CD14-positive monocyte (primary cell): ENCODE measurements at regions not wholly inside any gene's neighbourhood (a gene's known extent, or its start where the extent isn't known, plus 50 kb on each side); places are given as distances from the start of the nearest gene placed in this dataset.

ENCODE experiments used
- DNase-seq, 3 donors: peaks; one replicate each; pipeline ENCODE4 v3.0.0-alpha.2; 2011 to 2022
- H2AFZ ChIP-seq: 2 replicates; pipeline ENCODE4 v1.6.0; 2012; ENCODE audit warnings: mild to moderate bottlenecking, low read depth, low read length, inconsistent platforms; ENCODE audit not compliant: insufficient read depth, poor library complexity, severe bottlenecking
- H3K27ac ChIP-seq, 2 donors: 1 replicate in 1 of 2; 2 replicates in 1 of 2; pipeline ENCODE4 v1.5.1; 2012 to 2013; ENCODE audit warnings: low read length in 2 of 2, control low read depth in 1 of 2, inconsistent platforms in 1 of 2, low read depth in 1 of 2, mild to moderate bottlenecking in 1 of 2
- H3K27me3 ChIP-seq, 2 donors: one replicate each; pipeline versions ENCODE4 v1.6.0 to v1.6.1; 2011 to 2013; ENCODE audit warnings: low read length in 2 of 2; ENCODE audit not compliant: control insufficient read depth in 2 of 2, insufficient read depth in 2 of 2
- H3K36me3 ChIP-seq, 2 donors: replicated peaks in 1 of 2; 1 replicate in 1 of 2; 2 replicates in 1 of 2; pipeline versions ENCODE4 v1.5.1 to v1.6.1; 2012 to 2013; ENCODE audit warnings: low read length in 2 of 2, control low read depth in 1 of 2, inconsistent platforms in 1 of 2, mild to moderate bottlenecking in 1 of 2; ENCODE audit not compliant: insufficient read depth in 2 of 2, control insufficient read depth in 1 of 2
- H3K4me1 ChIP-seq, 2 donors: 1 replicate in 1 of 2; 2 replicates in 1 of 2; pipeline versions ENCODE4 v1.5.1 to v1.6.1; 2012 to 2013; ENCODE audit warnings: low read length in 2 of 2, control low read depth in 1 of 2, inconsistent platforms in 1 of 2, mild to moderate bottlenecking in 1 of 2, moderate library complexity in 1 of 2; ENCODE audit not compliant: insufficient read depth in 2 of 2, control insufficient read depth in 1 of 2
- H3K4me2 ChIP-seq: replicated peaks from 2 replicates; pipeline ENCODE3; 2012; ENCODE audit warnings: low read length, moderate library complexity, mild to moderate bottlenecking; ENCODE audit not compliant: poor library complexity, severe bottlenecking; ENCODE audit errors: extremely low read depth
- H3K4me3 ChIP-seq, 3 experiments: fragments of 200-600 bp in 1 of 3; sonication (generic) in 1 of 3; replicated peaks in 1 of 3; 1 replicate in 2 of 3; 2 replicates in 1 of 3; pipeline ENCODE4 v1.5.1; 2011 to 2013; ENCODE audit warnings: low read length in 3 of 3, mild to moderate bottlenecking in 3 of 3, control low read depth in 2 of 3, low read depth in 2 of 3, inconsistent platforms in 1 of 3, moderate library complexity in 1 of 3
- H3K79me2 ChIP-seq: 2 replicates; pipeline ENCODE4 v1.6.0; 2012; ENCODE audit warnings: mild to moderate bottlenecking, control low read depth, inconsistent platforms, low read length, moderate library complexity; ENCODE audit not compliant: insufficient read depth
- H3K9ac ChIP-seq: 2 replicates; pipeline ENCODE4 v1.6.0; 2017; ENCODE audit warnings: low read length, mild to moderate bottlenecking; ENCODE audit not compliant: insufficient read depth, poor library complexity, severe bottlenecking
- H3K9me3 ChIP-seq, 2 donors: replicated peaks in 1 of 2; 1 replicate in 1 of 2; 2 replicates in 1 of 2; pipeline versions ENCODE4 v1.5.1 to v1.6.1; 2012 to 2013; ENCODE audit warnings: low read length in 2 of 2, control low read depth in 1 of 2; ENCODE audit not compliant: control insufficient read depth in 1 of 2, insufficient read depth in 1 of 2
- H4K20me1 ChIP-seq: 2 replicates; pipeline ENCODE4 v1.6.0; 2012; ENCODE audit warnings: mild to moderate bottlenecking, low read length, control low read depth, moderate library complexity; ENCODE audit not compliant: insufficient read depth
- H3K27ac Mint-ChIP-seq, 7 donors: one replicate each; pipeline ENCODE4 v1.8.0; 2020; ENCODE audit warnings: mild to moderate bottlenecking in 7 of 7, mixed read lengths in 7 of 7, moderate library complexity in 6 of 7, inconsistent platforms in 2 of 7
- H3K27me3 Mint-ChIP-seq, 3 donors: one replicate each; pipeline ENCODE4 v1.8.0; 2021 to 2022; ENCODE audit warnings: low read depth in 3 of 3, mild to moderate bottlenecking in 3 of 3, mixed read lengths in 3 of 3, moderate library complexity in 3 of 3, inconsistent platforms in 1 of 3
- H3K36me3 Mint-ChIP-seq, 2 donors: one replicate each; pipeline ENCODE4 v1.8.0; 2020; ENCODE audit warnings: mixed read lengths in 2 of 2, inconsistent platforms in 1 of 2, mild to moderate bottlenecking in 1 of 2
- H3K4me1 Mint-ChIP-seq: one replicate; pipeline ENCODE4 v1.8.0; 2020; ENCODE audit warnings: mild to moderate bottlenecking, mixed read lengths
- H3K4me3 Mint-ChIP-seq, 2 donors: one replicate each; pipeline ENCODE4 v1.8.0; 2020; ENCODE audit warnings: mild to moderate bottlenecking in 2 of 2, mixed read lengths in 2 of 2, moderate library complexity in 1 of 2
- H3K9me3 Mint-ChIP-seq, 7 donors: one replicate each; pipeline ENCODE4 v1.8.0; 2020 to 2022; ENCODE audit warnings: mixed read lengths in 7 of 7, mild to moderate bottlenecking in 6 of 7, moderate library complexity in 6 of 7, inconsistent platforms in 2 of 7
- WGBS: methylation state at CpG from one replicate; pipeline ENCODE4 v1.1.5; 2013; ENCODE audit warnings: missing lambda C conversion rate; ENCODE audit not compliant: insufficient coverage; 5-methylcytosine and 5-hydroxymethylcytosine counted together
- intact Hi-C, 2 donors: fragments of 100-400 bp; cut with micrococcal nuclease; formaldehyde crosslinking; loops; one replicate each; pipeline versions ENCODE4 v1.15.0 to v1.15.1; 2023
- TF ChIP-seq, protein P1 (sequence below): fragments of 200-600 bp; IDR thresholded peaks from one replicate; pipeline ENCODE4 v1.8.0; 2022; ENCODE audit warnings: antibody characterized with exemption, mild to moderate bottlenecking

DNA sequence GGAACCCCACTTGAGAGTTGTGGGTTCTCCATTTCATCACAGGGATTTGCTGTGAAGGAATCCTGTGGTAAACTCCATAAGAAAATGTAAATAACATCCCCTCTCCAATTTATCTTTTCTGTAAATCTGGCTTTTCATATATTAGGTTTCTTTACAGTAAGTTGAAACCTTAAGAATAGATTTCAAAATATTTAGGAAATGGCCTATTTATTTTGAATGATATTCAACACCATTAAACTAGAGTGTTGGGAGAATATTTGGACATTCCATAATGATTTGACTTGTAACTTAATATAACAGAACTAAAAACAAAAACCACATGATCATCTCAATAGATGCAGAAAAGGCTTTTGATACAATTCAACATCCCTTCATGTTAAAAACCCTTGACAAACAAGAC, 197.3 kb upstream of the PGRMC2 start:
- H3K4me3 ChIP-seq, result no peak overlapping the region
- no peak for DNase-seq
- peaks cover 0 to 7% (median 4%) of the 10 kb centered on the region in 7 donors for H3K9me3 Mint-ChIP-seq
- H3K27me3 Mint-ChIP-seq, result peaks cover 0 to 2% (median 0%) of the 10 kb centered on the region in 3 donors
- H3K27ac ChIP-seq, result no peak overlapping the region
- H3K4me3 Mint-ChIP-seq, result no peak overlapping the region
- no peaks in the 10 kb centered on the region for H3K36me3 ChIP-seq
- no peaks in the 10 kb centered on the region for H3K9me3 ChIP-seq
- no peaks in the 10 kb centered on the region for H3K4me1 Mint-ChIP-seq
- H3K27ac Mint-ChIP-seq, result no peak overlapping the region
- H3K9ac ChIP-seq, result no peak overlapping the region
- H3K79me2 ChIP-seq, result no peaks in the 10 kb centered on the region
- no peaks in the 10 kb centered on the region for H3K27me3 ChIP-seq
- H2AFZ ChIP-seq, result no peak overlapping the region
- intact Hi-C loops, result no loop called here
- H4K20me1 ChIP-seq, result no peaks in the 10 kb centered on the region
- TF ChIP-seq, protein P1, sequence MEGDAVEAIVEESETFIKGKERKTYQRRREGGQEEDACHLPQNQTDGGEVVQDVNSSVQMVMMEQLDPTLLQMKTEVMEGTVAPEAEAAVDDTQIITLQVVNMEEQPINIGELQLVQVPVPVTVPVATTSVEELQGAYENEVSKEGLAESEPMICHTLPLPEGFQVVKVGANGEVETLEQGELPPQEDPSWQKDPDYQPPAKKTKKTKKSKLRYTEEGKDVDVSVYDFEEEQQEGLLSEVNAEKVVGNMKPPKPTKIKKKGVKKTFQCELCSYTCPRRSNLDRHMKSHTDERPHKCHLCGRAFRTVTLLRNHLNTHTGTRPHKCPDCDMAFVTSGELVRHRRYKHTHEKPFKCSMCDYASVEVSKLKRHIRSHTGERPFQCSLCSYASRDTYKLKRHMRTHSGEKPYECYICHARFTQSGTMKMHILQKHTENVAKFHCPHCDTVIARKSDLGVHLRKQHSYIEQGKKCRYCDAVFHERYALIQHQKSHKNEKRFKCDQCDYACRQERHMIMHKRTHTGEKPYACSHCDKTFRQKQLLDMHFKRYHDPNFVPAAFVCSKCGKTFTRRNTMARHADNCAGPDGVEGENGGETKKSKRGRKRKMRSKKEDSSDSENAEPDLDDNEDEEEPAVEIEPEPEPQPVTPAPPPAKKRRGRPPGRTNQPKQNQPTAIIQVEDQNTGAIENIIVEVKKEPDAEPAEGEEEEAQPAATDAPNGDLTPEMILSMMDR, result no peak
- no peak overlapping the region for H3K4me2 ChIP-seq
- H3K4me1 ChIP-seq, result no peaks in the 10 kb centered on the region
- H3K36me3 Mint-ChIP-seq, result no peaks in the 10 kb centered on the region

GRCh38 chr4:128483816-128484215, 196.2 kb upstream of the PGRMC2 start:
- no peaks in the 10 kb centered on the region for H3K4me1 Mint-ChIP-seq
- no peaks in the 10 kb centered on the region for H3K36me3 Mint-ChIP-seq
- Histone ChIP-seq H3K9me3 (no peaks in the 10 kb centered on the region), H3K27ac (no peak overlapping the region), H3K27me3 (no peaks in the 10 kb centered on the region), H3K4me1 (no peaks in the 10 kb centered on the region), H2AFZ (no peak overlapping the region), H3K4me3 (no peak overlapping the region), H3K9ac (no peak overlapping the region), H3K79me2 (no peaks in the 10 kb centered on the region), H4K20me1 (no peaks in the 10 kb centered on the region), H3K36me3 (no peaks in the 10 kb centered on the region), H3K4me2 (no peak overlapping the region)
- H3K9me3 Mint-ChIP-seq, result peaks cover 0 to 5% (median 3%) of the 10 kb centered on the region in 7 donors
- intact Hi-C loops, result no loop called here
- no peak overlapping the region for H3K27ac Mint-ChIP-seq
- no CpG with 5 or more reads among the region's 2 CpGs for WGBS
- DNase-seq, result no peak
- peaks cover 0 to 2% (median 0%) of the 10 kb centered on the region in 3 donors for H3K27me3 Mint-ChIP-seq
- TF ChIP-seq, protein P1, result no peak
- no peak overlapping the region for H3K4me3 Mint-ChIP-seq
